ENCODE measurements at regions not wholly inside any gene's neighbourhood (a gene's known extent, or its start where the extent isn't known, plus 50 kb on each side); places are given as distances from the start of the nearest gene placed in this dataset.

- H2AK5ac ChIP-seq (ENCODE audit: low read depth, low read length), result no peak overlapping the region
- H3K79me1 ChIP-seq (ENCODE audit: low read depth, low read length), result no peaks in the 10 kb centered on the region
- H4K5ac ChIP-seq (ENCODE audit: insufficient read length, low read depth, low read length), result no peak overlapping the region
- H3K9me3 ChIP-seq (ENCODE audit: insufficient read depth in 2 of 2, low read depth in 1 of 2, low read length in 1 of 2), result no peaks in the 10 kb centered on the region
- no peak overlapping the region for H3K4ac ChIP-seq (replicated peaks; ENCODE audit: insufficient read length, low read depth, low read length)
- no peaks in the 10 kb centered on the region for H3K36me3 ChIP-seq (ENCODE audit: control insufficient read depth in 2 of 4, insufficient read depth in 4 of 4, low read length in 3 of 4)
- no peak overlapping the region for H4K91ac ChIP-seq (replicated peaks; ENCODE audit: insufficient read length, low read length)
- DNase-seq (ENCODE audit: low read depth in 1 of 2, low spot score in 2 of 2) (no peak), FAIRE-seq (no peak)
- no peaks in the 10 kb centered on the region for H4K20me1 ChIP-seq (replicated peaks in 1 of 2; ENCODE audit: control insufficient read depth in 1 of 2, insufficient read depth in 2 of 2, low read length in 2 of 2)
- no peak overlapping the region for H3K23ac ChIP-seq (ENCODE audit: insufficient read length)
- no peak overlapping the region for H2BK5ac ChIP-seq (ENCODE audit: low read depth, low read length)
- no peak overlapping the region for H3K4me3 ChIP-seq (ENCODE audit: extremely low read depth in 1 of 4, insufficient read depth in 2 of 4, low read depth in 3 of 4, low read length in 4 of 4)
- no peak overlapping the region for H3K27ac ChIP-seq (ENCODE audit: low read depth, low read length)
- H2AFZ ChIP-seq (ENCODE audit: low read length), result no peak overlapping the region
- 0 out of 7 replicates have a peak, but pooled peaks cover 0 to 2% (median 0%) of the 10 kb centered on the region in 4 experiments for H3K4me1 ChIP-seq (replicated peaks in 1 of 4; ENCODE audit: control insufficient read depth in 3 of 4, insufficient read depth in 4 of 4, low read length in 3 of 4)
- no peak overlapping the region for H2BK120ac ChIP-seq (replicated peaks; ENCODE audit: low read depth, low read length)
- H3K9ac ChIP-seq (replicated peaks in 1 of 4; ENCODE audit: extremely low read depth in 1 of 4, low read depth in 3 of 4, low read length in 3 of 4), result no peak overlapping the region
- H3K23me2 ChIP-seq (ENCODE audit: low read depth, low read length), result no peaks in the 10 kb centered on the region
- no peak overlapping the region for H3K4me2 ChIP-seq (ENCODE audit: insufficient read depth in 1 of 2, low read depth in 2 of 2, low read length in 2 of 2)
- no peak overlapping the region for H2BK15ac ChIP-seq (ENCODE audit: low read length)
- H4K8ac ChIP-seq (ENCODE audit: extremely low read depth, insufficient read depth, low read length), result no peak overlapping the region
- no peak overlapping the region for H3K56ac ChIP-seq (replicated peaks; ENCODE audit: insufficient read length, low read depth, low read length)
- CTCF ChIA-PET (ENCODE audit: partially characterized antibody), result interaction anchor here (1.5 kb wide), 1 partner anchor 12 kb away, joined by 3 read pairs; no protein-coding TSS in a partner anchor
- H2BK12ac ChIP-seq (ENCODE audit: low read depth, low read length), result no peak overlapping the region
- no peak overlapping the region for H3K14ac ChIP-seq (ENCODE audit: insufficient read length)
- no peak overlapping the region for H3K18ac ChIP-seq (ENCODE audit: extremely low read depth, low read length)
- H3K79me2 ChIP-seq (ENCODE audit: control insufficient read depth in 1 of 2, insufficient read depth in 2 of 2, low read length in 2 of 2), result no peaks in the 10 kb centered on the region
- no peak overlapping the region for H2BK20ac ChIP-seq (ENCODE audit: low read length)
- H3K27me3 ChIP-seq (replicated peaks in 1 of 4; ENCODE audit: control insufficient read depth in 3 of 4, extremely low read depth in 1 of 4, insufficient read depth in 3 of 4, low read length in 3 of 4), result no peaks in the 10 kb centered on the region
- POLR2A ChIA-PET (ENCODE audit: partially characterized antibody), result no interaction called here
- TF ChIP-seq SP2 (IDR thresholded peaks at IDR 0.05; ENCODE audit: low read length) (no peak), CTBP2 (IDR thresholded peaks at IDR 0.05; ENCODE audit: borderline replicate concordance, insufficient read depth, insufficient read length, low read length) (no peak), RNF2 (IDR thresholded peaks at IDR 0.05; ENCODE audit: borderline replicate concordance, low read depth, low read length, missing control alignments, poor library complexity, severe bottlenecking) (no peak), SAP30 (IDR thresholded peaks at IDR 0.05; ENCODE audit: insufficient read depth, insufficient replicate concordance, low read length) (no peak), EZH2 (IDR thresholded peaks at IDR 0.05; ENCODE audit: low read depth, low read length, severe bottlenecking) (no peak), TAF7 (optimal IDR thresholded peaks at IDR 0.05; ENCODE audit: borderline replicate concordance, low read depth, low read length) (no peak), SIN3A (conservative IDR thresholded peaks at IDR 0.05 in 1 of 2, IDR thresholded peaks at IDR 0.05 in 1 of 2; ENCODE audit: low read depth in 1 of 2, low read length in 2 of 2) (no peak), ATF2 (IDR thresholded peaks at IDR 0.05; ENCODE audit: low read length) (no peak), POU5F1 (IDR thresholded peaks at IDR 0.05; ENCODE audit: low read depth, low read length) (no peak)
These were observed 200.4 kb downstream of the CEMIP2 start for GRCh38 chr9:71567890-71568289.
